ENCODE measurements at regions not wholly inside any gene's neighbourhood (a gene's known extent, or its start where the extent isn't known, plus 50 kb on each side); places are given as distances from the start of the nearest gene placed in this dataset.

DNA sequence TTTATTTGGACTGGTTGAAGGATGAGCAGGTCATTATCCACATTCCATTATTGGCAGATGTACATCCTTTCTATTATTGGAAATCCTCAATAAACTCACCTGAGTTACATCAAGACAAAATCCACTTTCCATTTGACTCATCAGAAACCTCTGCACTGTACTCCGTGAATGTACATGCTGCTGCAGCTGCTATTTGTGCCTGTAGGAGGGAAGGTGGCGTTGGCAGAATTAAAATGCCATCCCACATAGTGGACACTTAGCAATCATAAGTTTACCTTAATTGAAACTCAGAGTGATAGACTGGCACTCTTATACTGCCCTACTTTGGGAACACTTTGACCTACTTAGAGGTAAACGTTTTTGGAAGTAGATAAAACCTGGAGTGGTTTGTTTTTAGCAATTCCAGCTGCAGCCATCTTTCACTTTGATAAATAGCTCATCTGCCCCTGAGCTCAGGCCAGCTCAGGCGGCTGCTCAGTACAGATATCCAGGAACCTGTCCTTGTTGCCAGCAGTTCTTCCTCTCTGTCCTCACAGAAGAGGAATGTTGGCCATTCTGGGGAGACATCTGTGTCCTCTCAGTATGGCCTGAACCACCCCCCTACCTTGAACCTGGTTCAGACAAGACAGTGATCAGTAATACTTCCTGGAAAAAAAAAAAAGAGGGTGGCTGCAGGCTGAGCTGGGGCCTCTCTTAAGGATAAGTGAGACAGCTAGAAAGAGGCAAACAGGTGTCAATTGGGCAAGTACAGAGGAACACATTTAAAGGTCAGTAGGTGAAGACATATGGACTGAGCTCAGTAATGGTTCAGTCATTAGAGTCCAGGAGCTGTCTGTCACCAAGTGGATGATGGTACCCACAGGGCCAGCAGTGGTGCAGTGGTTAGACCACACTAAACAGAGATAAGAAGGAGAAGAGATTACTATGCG, 153.4 kb upstream of the UMPS start:
- no peaks in the 10 kb centered on the region for H3K9me3 ChIP-seq
- intact Hi-C loops (cut with DNase I), result no loop called here
- no peak overlapping the region for H3K4me3 ChIP-seq (replicated peaks in 1 of 3)
- H3K4me1 ChIP-seq, result no peaks in the 10 kb centered on the region
- 70 to 71% methylated on average over 5 of the region's 5 CpGs for WGBS, 2 donors
- H3K36me3 ChIP-seq, result no peaks in the 10 kb centered on the region
- no peak for TF ChIP-seq POLR2A (IDR thresholded peaks at IDR 0.05)
- TF ChIP-seq, protein P1, sequence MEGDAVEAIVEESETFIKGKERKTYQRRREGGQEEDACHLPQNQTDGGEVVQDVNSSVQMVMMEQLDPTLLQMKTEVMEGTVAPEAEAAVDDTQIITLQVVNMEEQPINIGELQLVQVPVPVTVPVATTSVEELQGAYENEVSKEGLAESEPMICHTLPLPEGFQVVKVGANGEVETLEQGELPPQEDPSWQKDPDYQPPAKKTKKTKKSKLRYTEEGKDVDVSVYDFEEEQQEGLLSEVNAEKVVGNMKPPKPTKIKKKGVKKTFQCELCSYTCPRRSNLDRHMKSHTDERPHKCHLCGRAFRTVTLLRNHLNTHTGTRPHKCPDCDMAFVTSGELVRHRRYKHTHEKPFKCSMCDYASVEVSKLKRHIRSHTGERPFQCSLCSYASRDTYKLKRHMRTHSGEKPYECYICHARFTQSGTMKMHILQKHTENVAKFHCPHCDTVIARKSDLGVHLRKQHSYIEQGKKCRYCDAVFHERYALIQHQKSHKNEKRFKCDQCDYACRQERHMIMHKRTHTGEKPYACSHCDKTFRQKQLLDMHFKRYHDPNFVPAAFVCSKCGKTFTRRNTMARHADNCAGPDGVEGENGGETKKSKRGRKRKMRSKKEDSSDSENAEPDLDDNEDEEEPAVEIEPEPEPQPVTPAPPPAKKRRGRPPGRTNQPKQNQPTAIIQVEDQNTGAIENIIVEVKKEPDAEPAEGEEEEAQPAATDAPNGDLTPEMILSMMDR (IDR thresholded peaks at IDR 0.05), result no peak
- H3K27ac ChIP-seq, result no peak overlapping the region
- DNase-seq, result no peak
- no peaks in the 10 kb centered on the region for H3K27me3 ChIP-seq

DNA sequence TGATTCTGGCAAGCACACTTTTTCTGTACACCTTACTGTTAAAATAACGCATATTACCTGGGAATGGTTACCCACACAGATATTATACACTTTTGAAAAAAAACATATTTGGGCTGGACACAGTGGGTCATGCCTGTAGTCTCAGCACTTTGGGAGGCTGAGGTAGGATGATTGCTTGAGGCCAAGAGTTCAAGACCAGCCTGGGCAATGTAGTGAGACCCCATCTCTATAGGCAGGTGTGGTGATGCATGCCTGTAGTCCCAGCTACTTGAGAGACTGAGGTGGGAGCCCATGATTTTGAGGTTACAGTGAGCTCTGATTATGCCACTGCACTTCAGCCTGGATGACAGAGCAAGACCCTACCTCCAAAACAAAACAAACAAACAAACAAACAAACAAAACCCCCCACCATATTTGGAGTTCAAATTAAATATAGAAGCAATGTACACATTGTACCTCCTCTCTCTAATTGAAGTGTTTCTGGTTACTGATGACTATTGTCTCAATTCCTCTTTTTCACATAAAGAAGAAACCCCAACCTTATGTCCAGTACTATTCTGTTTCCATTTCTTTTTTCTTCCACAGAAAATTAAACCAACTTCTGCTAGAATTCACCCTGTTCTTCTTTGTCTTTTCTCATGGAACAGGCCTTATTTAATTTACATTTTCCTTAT, 152.6 kb upstream of the UMPS start:
- intact Hi-C loops (cut with DNase I), result no loop called here
- H3K36me3 ChIP-seq, result no peaks in the 10 kb centered on the region
- WGBS, 2 donors, result 95 to 96% methylated on average over 1 of the region's 1 CpG
- DNase-seq, result no peak
- H3K4me3 ChIP-seq (replicated peaks in 1 of 3), result no peak overlapping the region
- TF ChIP-seq, protein P1 (IDR thresholded peaks at IDR 0.05), result no peak
- no peak for TF ChIP-seq POLR2A (IDR thresholded peaks at IDR 0.05)
- no peaks in the 10 kb centered on the region for H3K27me3 ChIP-seq
- H3K4me1 ChIP-seq, result peaks cover 2 to 4% of the 10 kb centered on the region in 2 donors
- no peak overlapping the region for H3K27ac ChIP-seq
- no peaks in the 10 kb centered on the region for H3K9me3 ChIP-seq

DNA sequence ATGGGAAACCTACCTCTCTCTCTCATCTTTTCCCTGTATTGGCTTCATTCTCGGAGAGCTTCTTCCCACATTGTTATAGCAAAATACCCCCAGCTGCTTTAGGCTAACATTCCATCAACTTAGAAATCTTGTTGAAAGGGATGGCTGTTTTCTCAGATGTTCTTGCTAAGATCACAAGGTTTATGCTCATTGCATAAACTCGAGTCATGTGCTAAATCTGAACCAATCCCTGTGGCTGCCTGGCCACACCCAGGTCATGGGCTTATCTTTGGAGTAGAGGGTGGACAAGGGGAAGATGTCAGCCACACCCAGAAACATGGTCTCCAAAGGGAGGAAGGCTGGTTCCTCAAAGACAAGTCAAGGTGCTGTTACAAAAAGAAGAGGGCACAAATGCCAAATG, 150.6 kb upstream of the UMPS start:
- Histone ChIP-seq H3K36me3 (no peaks in the 10 kb centered on the region), H3K27ac (no peak overlapping the region), H3K9me3 (no peaks in the 10 kb centered on the region), H3K27me3 (no peaks in the 10 kb centered on the region), H3K4me3 (replicated peaks in 1 of 3) (no peak overlapping the region), H3K4me1 (peaks cover 7 to 14% of the 10 kb centered on the region in 2 donors)
- TF ChIP-seq POLR2A (IDR thresholded peaks at IDR 0.05), result no peak
- TF ChIP-seq, protein P1 (IDR thresholded peaks at IDR 0.05), result no peak
- no peak for DNase-seq
- 87 to 91% methylated on average over 2 of the region's 2 CpGs for WGBS, 2 donors
- intact Hi-C loops (cut with DNase I), result no loop called here

DNA sequence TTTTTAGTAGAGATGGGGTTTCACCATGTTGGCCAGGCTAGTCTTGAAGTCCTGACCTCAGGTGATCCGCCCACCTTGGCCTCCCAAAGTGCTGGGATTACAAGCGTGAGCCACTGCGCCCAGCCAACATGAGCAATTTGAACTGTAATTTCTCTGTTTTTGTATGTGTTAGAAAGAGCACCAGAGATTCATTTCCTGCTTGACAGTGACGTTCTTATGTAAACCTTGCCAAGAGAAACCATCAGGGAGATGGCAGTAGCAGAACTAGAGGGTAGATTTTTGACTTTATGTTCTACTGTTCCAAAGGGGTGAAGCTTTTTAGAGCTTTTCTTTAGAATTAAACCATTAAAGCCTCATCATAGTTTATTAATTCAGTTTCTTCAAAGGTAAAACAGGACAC, 148.1 kb upstream of the UMPS start:
- Histone ChIP-seq H3K4me1 (peaks cover 13 to 27% of the 10 kb centered on the region in 2 donors), H3K9me3 (no peaks in the 10 kb centered on the region), H3K27me3 (no peaks in the 10 kb centered on the region), H3K4me3 (replicated peaks in 1 of 3) (no peak overlapping the region), H3K36me3 (no peaks in the 10 kb centered on the region), H3K27ac (peak overlapping the region in 1 of 3 donors; percentile 21)
- intact Hi-C loops (cut with DNase I), result no loop called here
- TF ChIP-seq, protein P1 (IDR thresholded peaks at IDR 0.05), result no peak
- TF ChIP-seq POLR2A (IDR thresholded peaks at IDR 0.05), result no peak
- 61 to 67% methylated on average over 4 of the region's 4 CpGs for WGBS, 2 donors
- DNase-seq, result no peak

Measured in thyroid gland (tissue), 4 donors.